GM18909 (cell line): ENCODE measurements at regions not wholly inside any gene's neighbourhood (a gene's known extent, or its start where the extent isn't known, plus 50 kb on each side); places are given as distances from the start of the nearest gene placed in this dataset.
"Not testable (repeated sequence)": the region's sequence is repeated elsewhere in the genome, so short reads cannot be mapped to it uniquely, and the experiment has no call there.

Experiments
- ATAC-seq: cut with Tn5 transposase; IDR thresholded peaks from one replicate; pipeline ENCODE4 v1.9.1; 2021; ENCODE audit warnings: mild to moderate bottlenecking; ENCODE audit not compliant: unreplicated experiment, poor library complexity

DNA sequence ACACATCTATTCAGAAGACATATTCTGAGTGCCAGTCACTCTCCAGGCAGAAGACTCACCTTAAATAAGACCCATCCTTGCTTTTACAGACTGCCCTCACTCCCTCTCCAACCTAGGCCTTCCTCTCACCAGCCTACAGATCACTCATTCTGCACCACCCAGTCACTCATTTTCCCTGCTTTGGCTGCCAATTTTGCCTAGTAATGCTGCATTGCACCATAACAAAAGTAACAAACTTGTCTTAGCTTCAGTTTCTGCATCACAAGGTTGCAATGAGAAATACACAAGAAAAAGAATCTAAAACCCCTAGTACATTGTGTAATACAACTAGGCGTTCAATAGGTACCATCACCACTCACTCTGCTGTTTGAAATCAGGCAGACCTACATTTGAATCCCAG, 292.4 kb downstream of the PLPP3 start:
- no peak for ATAC-seq

GRCh38 chr1:56286506-56286905, 292.9 kb downstream of the PLPP3 start:
- ATAC-seq = no peak

GRCh38 chr1:56285554-56286402, 293.6 kb downstream of the PLPP3 start:
- no peak for ATAC-seq

DNA sequence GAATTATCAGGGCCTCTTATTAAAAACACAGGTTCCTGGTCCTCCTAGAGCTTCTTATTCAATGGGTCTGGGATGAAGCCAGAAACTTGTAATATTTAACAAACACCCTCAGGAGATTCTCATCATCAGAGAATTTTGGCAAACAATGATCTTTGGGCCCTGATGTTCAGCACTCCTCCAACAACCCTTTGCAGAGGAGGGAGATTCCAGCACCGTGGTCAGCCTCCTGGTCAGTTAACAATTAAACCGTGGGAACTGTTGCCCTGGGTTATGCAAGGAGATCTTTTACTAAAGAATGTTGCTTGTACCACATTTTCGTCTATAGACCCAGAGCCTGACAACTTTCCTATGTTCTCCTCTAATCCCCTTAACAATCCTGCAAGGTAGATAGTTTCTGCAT, 294.4 kb downstream of the PLPP3 start:
- no peak for ATAC-seq

GRCh38 chr1:56278061-56278460, 301.3 kb downstream of the PLPP3 start:
- no peak for ATAC-seq

GRCh38 chr1:56268519-56269140, 310.7 kb downstream of the PLPP3 start:
- ATAC-seq = no peak

DNA sequence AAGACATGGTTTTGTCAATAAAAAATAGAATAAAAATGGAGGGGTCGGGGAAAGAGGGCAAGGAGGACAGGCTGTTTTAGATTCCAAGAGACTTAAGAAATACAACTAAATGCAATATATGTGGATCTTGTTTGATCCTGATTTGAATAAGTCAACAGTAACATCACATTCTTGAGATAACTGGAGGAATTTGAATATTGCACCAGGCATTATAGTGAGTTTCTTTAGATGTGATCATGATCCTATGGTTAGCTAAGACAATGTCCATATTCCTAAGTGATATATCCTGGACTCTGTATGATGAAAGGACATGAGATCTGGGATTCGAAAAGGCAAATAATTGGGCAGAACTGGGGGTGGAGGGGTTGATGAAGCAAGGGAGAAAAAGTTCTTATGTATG, 311.8 kb downstream of the PLPP3 start:
- ATAC-seq = no peak

GRCh38 chr1:56266359-56266758, 313.0 kb downstream of the PLPP3 start:
- ATAC-seq = no peak

GRCh38 chr1:56265216-56265615, 314.1 kb downstream of the PLPP3 start:
- no peak for ATAC-seq

DNA sequence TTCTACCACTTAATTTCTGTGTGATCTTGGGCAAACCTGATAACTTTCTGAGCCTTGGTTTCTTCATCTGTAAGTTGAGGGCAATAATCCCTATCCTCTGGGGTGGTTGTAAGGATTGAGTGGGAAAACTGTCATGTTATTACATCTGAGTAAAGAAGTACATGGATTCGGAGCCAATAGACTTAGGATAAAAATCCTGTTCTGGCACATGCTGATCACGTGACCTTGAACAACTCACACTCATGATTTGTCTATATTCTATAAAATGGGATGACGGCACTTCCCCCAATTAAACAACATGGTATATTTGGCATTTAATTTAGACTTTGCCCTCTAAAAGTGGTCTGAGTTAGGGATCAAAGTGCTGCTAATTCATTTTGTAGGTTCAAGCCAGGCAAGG, 315.5 kb downstream of the PLPP3 start:
- no peak for ATAC-seq

DNA sequence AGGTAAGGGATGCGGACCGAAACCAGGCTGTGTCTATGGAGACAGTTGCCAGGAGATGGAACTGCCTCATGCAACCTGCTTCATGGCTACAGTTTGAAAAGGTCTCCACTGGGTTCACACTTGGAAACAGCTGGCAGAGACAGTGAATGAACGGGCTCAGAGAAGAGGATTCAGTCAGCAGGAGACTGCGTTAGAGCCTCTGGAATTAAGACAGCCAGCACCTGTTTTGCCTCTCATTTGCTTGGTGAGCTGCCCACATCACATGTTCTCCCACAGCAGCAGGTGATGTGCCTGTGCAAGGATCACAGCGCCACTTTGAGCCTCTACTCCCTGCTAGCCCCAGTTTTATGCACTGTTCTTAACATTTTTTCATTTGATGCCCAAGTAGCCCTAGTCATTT, 321.0 kb downstream of the PLPP3 start:
- no peak for ATAC-seq

DNA sequence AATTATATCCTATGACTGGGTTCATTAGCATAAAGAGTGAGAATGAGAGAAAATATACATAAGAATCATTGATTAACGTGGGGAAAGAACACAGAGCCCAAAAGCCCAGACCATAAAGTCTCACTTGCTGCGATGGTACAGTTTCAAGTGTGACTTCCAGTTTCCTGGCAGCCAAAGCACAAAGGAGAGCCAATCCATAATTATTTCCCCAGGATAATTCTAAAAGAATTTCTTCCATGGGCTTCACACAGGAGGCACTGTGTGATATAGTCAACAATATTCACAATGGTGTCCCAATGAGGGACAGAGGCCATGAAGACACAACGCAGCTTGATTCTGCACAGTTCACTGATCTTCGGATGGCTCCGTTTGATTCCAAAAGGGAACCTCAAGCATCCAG, 321.6 kb downstream of the PLPP3 start:
- ATAC-seq = no peak

GRCh38 chr1:56256153-56257000, 323.0 kb downstream of the PLPP3 start:
- no peak for ATAC-seq

DNA sequence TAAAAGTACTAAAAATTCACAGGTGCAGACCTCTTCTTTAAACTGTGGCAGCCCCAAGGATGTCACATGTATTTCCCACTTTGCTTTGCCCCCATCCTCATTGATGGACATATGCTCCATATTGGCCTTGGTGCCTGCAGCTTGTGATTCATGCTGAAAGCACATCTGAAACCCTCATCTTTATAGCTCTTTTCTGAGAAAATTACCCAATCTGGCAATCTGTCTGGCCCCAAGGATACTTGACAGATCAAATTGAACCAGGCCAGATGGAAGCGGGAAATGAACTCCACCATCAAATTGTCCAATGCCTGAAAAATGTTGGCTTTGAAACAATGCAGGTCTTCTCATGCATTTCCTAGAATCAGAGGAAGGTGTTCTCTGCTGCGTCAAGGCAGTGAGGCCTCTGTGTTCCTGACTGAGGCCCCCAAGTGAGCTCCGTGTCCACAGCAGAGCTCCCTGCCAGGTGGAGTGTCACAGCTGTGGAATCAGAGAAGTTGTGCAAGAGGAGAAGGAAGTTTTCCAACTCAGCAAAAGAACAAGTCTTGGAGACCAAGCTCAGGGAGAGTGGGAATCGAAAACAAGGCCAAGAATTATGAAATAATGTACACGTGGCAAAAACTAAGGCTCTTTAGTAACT, 323.7 kb downstream of the PLPP3 start:
- ATAC-seq = no peak

- no peak for ATAC-seq
Observed at GRCh38 chr1:56254130-56254529, 325.2 kb downstream of the PLPP3 start.

DNA sequence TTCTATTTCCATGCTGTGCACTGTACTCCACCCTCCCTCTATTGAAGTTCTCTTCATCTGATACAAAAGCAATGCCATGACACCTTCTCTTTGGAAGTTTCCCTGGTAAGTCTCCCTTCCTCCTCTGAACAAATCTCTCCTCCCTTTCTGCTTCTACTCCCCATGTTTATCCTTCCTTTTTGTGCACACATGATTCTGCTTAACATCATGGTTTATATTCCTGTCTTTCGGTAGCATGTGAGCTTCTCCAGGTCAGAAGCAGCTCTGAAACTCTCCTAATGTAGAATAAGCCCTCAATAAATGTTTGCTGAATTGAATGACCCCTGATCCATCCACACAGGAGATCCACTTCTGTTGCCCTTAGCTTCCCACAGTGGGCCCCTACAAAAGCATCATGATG, 328.6 kb downstream of the PLPP3 start:
- ATAC-seq = no peak

DNA sequence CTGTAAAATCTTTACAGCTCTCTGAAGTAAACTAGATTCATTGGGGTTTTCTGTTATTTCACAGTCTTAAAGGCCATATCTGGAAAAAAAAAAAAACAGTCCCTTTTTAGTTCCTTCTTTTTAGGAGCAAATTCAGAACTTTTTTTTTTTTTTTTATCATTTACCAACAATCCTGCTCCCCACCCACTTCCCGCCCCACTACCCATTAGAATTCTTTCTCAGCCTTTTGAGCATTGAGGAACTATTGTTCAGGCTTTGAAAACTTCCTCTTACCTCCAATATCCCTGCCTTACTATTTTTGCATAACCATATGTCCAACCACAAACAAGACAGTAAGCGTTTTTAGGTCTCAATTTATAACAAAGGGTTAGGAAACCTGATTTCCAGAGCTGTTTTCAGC, 330.1 kb downstream of the PLPP3 start:
- no peak for ATAC-seq

DNA sequence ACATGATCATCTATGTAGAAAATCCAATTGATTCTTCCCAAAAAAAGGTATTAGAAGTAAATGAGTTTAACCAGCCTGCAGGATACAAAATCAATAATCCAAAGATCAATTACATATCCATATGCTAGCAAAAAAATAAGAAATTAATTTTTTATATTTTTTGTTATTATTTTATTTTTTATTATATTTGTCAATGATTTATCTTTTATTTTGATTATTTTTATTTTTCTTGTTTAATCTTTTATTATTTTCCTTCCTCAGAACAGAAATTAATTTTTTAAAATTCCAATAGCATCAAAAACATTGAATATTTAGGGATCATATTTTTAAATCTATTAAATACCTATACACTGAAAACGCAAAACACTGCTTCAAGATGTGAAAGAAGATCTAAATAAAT, 331.2 kb downstream of the PLPP3 start:
- no peak for ATAC-seq

DNA sequence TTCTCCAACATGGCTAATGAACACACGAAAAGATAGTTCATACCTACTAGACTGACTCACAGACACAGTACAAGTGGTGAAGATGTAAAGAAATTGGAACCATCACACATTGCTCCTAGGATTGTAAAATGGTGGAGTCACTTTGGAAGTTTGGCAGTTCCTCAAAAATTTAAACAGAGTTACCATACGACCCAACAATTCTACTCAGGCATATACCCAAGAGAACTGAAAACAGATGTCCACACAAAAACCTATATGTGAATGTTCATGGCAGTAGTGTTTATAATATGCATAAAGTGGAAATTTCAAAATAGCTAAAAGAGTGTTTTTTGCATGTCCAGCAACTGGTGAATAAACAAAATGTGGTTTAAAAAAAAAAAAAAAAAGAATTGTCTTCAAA, 332.6 kb downstream of the PLPP3 start:
- not testable (repeated sequence) for ATAC-seq

GRCh38 chr1:56240400-56240799, 339.0 kb downstream of the PLPP3 start:
- no peak for ATAC-seq
